Activated CD4-positive, alpha-beta T cell treated with anti-CD3 and anti-CD28 coated beads, Interleukin-2, amount 10 ng/mL, durations not matched to agents 24 days and 14 days (primary cell): ENCODE measurements at regions not wholly inside any gene's neighbourhood (a gene's known extent, or its start where the extent isn't known, plus 50 kb on each side); places are given as distances from the start of the nearest gene placed in this dataset.
"Not testable (repeated sequence)": the region's sequence is repeated elsewhere in the genome, so short reads cannot be mapped to it uniquely, and the experiment has no call there.

Experiments
- DNase-seq: peaks from one replicate; pipeline ENCODE4 v3.0.0; 2022
- H3K27ac Mint-ChIP-seq: one replicate; pipeline ENCODE4 v1.8.0; 2022; ENCODE audit warnings: mild to moderate bottlenecking, mixed read lengths
- H3K27me3 Mint-ChIP-seq: one replicate; pipeline ENCODE4 v1.8.0; 2022; ENCODE audit warnings: mixed read lengths
- H3K36me3 Mint-ChIP-seq: one replicate; pipeline ENCODE4 v1.8.0; 2022; ENCODE audit warnings: low read depth, mild to moderate bottlenecking, mixed read lengths
- H3K4me1 Mint-ChIP-seq: one replicate; pipeline ENCODE4 v1.8.0; 2021; ENCODE audit warnings: mixed read lengths
- H3K4me3 Mint-ChIP-seq: one replicate; pipeline ENCODE4 v1.8.0; 2022; ENCODE audit warnings: mild to moderate bottlenecking, moderate library complexity, mixed read lengths
- H3K9me3 Mint-ChIP-seq: one replicate; pipeline ENCODE4 v1.8.0; 2021; ENCODE audit warnings: mixed read lengths
- intact Hi-C: fragments of 100-400 bp; cut with micrococcal nuclease; formaldehyde crosslinking; loops from one replicate; pipeline ENCODE4 v1.15.1; 2023

DNA sequence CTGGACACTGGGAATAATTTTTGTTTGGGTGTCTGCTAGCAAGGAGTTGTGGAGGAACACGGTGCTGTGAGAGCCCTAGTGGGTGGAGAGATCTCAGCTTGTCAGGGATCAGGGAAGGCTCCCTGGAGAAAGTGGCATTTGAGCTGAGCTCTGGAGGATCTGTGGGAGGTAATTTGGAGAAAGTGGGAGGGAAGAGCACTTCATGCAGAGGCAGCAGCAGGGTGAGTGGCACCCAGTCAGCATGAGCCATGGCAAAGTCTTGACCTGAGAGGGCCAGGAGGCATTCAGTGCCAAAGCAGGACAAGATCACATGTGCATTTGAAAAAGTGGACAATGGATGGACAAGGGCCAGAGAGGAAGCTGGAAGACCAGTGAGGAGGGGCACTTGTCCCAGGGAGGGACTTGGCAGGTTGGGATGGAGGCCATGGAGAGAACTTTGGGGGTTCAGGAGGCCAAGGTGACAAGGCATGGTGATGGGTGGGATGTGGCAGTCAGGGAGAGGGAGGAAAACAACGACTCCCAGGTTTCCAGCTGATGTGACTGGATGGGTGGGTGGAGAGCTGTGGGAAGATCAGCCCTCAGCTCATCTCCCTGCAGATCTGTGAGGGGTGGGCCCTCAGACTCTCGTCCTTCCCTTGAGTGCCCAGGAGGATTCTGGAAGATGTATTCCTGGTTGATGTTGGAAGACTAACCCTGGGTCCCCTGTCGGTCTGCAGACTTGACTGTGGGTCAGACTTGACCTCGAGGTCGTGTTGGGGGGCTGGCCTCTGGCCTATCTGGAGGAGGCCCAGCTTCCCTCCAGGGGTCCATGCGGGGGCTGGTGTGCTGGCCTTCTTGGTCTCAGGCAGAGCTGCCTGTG is 68.9 kb upstream of the PITX1 start:
- intact Hi-C loops: no loop called here
- peaks cover 2% of the 10 kb centered on the region for H3K27me3 Mint-ChIP-seq
- no peak overlapping the region for H3K4me3 Mint-ChIP-seq
- no peaks in the 10 kb centered on the region for H3K9me3 Mint-ChIP-seq
- no peaks in the 10 kb centered on the region for H3K4me1 Mint-ChIP-seq
- no peak for DNase-seq
- no peaks in the 10 kb centered on the region for H3K36me3 Mint-ChIP-seq
- H3K27ac Mint-ChIP-seq: no peak overlapping the region

DNA sequence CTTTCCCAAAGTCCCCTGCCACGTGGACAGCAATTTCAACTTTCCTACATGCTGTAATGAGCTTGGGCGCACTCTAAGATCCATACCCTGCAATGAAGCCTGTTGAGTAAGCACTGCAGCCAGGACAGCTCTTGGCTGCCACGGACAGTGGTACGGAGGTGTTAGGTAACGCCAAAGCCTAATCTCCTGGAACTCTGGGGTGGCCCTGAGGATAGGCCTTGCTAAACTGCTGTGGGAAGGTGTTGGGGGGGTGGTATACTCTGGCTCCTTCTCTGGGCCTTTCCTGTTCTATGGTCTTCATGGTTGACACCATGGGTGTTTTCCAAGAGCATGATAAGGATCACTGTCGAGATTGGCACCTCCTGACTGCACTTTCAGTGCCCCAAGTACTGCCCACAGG is 66.4 kb upstream of the PITX1 start:
- Mint-ChIP-seq H3K4me1 (no peaks in the 10 kb centered on the region), H3K36me3 (no peaks in the 10 kb centered on the region), H3K27ac (no peak overlapping the region), H3K4me3 (no peak overlapping the region), H3K9me3 (no peaks in the 10 kb centered on the region), H3K27me3 (peaks cover 7% of the 10 kb centered on the region)
- intact Hi-C loops: no loop called here
- DNase-seq: no peak

DNA sequence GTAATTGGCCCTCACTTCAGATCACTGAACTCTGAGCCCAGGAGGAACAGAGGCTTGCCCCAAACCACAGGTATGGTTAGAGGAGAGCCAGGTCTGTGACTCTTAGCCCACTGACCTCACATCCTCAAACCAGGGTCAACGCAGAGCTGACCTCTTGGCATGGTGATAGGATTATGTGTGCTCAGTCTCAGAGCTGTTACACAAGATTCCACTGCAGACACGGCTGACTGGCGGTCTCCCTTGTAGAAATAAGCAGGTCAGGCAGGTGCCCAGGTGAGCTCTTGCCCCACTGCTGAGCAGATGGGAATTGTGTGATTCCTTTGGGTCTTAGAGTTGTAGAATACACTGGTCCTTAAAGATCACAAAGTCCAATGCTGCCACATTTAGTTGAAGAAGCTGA is 66.0 kb upstream of the PITX1 start:
- H3K36me3 Mint-ChIP-seq: no peaks in the 10 kb centered on the region
- no peak for DNase-seq
- no peaks in the 10 kb centered on the region for H3K4me1 Mint-ChIP-seq
- H3K9me3 Mint-ChIP-seq: no peaks in the 10 kb centered on the region
- H3K27me3 Mint-ChIP-seq: peaks cover 7% of the 10 kb centered on the region
- intact Hi-C loops: no loop called here
- H3K27ac Mint-ChIP-seq: no peak overlapping the region
- H3K4me3 Mint-ChIP-seq: no peak overlapping the region

DNA sequence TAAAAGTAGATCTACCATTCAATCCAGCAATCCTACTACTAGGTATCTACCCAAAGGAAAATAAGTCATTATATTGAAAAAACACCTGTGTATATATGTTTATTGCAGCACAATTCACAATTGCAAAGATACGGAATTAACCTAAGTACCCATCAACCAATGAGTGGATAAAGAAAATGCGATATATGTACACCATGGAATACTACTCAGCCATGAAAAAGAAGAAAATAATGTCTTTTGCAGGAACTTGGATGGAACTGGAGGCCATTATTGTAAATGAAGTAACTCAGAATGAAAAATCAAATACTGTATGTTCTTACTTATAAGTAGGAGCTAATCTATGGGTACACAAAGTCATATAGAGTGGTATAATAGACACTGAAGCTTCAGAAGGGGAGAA is 63.4 kb upstream of the PITX1 start:
- DNase-seq: no peak
- Mint-ChIP-seq H3K27ac (no peak overlapping the region), H3K4me1 (no peaks in the 10 kb centered on the region), H3K27me3 (peaks cover 9% of the 10 kb centered on the region), H3K4me3 (no peak overlapping the region), H3K9me3 (no peaks in the 10 kb centered on the region), H3K36me3 (no peaks in the 10 kb centered on the region)
- intact Hi-C loops: no loop called here

DNA sequence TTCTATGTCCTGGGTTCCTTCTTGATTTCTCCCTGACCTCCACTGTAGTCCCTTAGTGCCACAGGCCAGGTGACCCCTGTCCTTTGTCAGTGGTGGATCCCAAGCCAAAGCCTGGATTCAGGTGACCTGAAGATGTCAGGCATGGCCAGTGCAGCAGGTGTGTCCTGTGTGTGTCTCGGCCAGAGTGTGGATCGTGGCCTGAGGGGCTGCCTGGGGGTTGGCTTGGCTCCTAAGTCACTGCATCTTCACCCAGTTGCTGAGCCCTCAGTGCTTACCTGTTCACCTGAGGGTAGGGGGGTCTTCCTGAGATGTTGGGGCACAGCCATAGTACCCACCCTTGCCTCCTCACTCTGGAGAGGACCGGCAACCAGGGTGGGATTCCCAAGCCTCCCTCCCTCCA is 61.8 kb upstream of the PITX1 start:
- intact Hi-C loops: no loop called here
- Mint-ChIP-seq H3K27ac (no peak overlapping the region), H3K9me3 (no peaks in the 10 kb centered on the region), H3K4me3 (no peak overlapping the region), H3K4me1 (no peaks in the 10 kb centered on the region), H3K36me3 (no peaks in the 10 kb centered on the region), H3K27me3 (peaks cover 9% of the 10 kb centered on the region)
- no peak for DNase-seq

DNA sequence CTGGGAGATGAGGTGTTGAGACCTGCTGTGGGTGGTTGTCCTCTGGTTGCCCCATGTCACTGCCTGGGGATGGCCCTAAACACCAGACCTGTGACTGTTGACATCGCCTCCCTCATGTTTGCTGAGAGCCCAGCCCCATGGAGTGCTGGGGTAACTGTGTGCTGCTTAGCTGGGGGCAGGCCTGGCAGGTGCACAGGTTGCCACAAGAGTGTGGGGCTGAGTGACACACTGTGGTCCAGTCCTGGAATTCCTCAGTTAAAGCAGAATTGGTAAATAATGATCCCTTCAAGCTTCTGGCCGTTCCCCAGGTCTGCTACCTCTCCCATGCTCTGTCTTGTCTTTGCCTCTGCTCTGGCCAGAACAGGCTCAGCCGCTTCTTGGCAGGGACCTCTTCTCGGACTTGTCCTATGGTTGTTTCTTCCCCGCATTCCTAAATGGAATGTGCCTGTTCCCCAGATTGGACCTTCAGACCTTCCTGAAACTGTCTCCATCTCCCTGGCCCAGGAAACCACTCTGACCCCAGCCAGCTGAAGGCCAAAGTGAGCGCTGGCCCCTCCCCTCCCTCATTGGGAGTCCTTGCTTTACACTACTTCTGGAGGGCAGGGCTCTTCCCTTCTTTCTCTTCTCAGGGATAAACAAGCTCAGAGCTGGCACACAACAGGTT is 61.2 kb upstream of the PITX1 start:
- Mint-ChIP-seq H3K4me3 (no peak overlapping the region), H3K4me1 (no peaks in the 10 kb centered on the region), H3K9me3 (no peaks in the 10 kb centered on the region), H3K27ac (no peak overlapping the region), H3K36me3 (no peaks in the 10 kb centered on the region), H3K27me3 (peaks cover 9% of the 10 kb centered on the region)
- intact Hi-C loops: no loop called here
- DNase-seq: no peak

DNA sequence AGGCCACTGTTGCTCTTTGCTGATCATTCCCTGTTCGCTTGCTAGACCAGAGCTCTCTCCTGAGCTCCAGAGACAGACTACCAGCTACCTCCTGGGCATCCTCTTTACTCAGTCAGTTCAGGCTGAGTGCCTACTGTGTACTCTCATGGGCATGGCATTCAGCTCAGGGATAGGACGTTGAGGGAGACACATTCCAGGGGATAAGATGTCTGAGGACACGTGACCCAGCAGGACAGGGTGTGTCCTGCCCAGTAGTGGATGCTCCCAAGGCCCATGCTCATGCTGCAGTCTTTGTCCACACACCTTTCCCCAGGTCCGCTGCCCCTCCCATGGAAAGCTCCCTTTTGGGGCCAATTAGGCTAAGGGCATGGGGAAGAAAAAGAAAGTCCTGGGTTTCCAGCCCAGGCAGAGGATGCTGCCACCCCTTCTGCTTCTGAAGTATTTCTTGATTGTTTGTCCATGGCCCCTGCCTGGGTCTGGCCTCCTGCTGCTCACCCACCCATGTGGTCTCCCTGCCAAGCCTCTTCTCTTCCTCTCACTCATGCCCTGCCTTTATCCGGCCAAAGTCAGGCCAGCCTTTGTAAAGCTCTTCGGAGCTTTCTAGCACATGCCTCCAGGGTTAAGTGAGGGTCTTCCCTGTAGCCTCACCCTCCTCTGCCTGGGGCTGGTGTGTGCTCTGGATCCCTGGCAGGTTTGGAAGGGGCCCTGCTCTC is 60.5 kb upstream of the PITX1 start:
- no peak overlapping the region for H3K27ac Mint-ChIP-seq
- H3K4me1 Mint-ChIP-seq: no peaks in the 10 kb centered on the region
- no peaks in the 10 kb centered on the region for H3K9me3 Mint-ChIP-seq
- H3K4me3 Mint-ChIP-seq: no peak overlapping the region
- peaks cover 13% of the 10 kb centered on the region for H3K27me3 Mint-ChIP-seq
- H3K36me3 Mint-ChIP-seq: no peaks in the 10 kb centered on the region
- intact Hi-C loops: no loop called here
- DNase-seq: no peak

DNA sequence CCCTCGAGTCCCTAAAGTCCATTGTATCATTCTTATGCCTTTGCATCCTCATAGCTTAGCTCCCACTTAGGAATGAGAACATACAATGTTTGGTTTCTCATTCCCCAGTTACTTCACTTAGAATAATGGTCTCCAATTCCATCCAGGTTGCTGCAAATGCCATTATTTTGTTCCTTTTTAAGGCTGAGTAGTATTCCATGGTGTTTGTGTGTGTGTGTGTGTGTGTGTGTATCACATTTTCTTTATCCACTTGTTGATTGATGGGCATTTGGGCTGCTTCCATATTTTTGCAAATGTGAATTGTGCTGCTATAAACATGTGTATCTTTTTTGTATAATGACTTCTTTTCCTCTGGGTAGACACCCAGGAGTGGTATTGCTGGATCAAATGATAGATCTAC is 59.5 kb upstream of the PITX1 start:
- H3K4me3 Mint-ChIP-seq, intact Hi-C loops, H3K36me3 Mint-ChIP-seq, H3K9me3 Mint-ChIP-seq, H3K27ac Mint-ChIP-seq, H3K4me1 Mint-ChIP-seq, DNase-seq: not testable (repeated sequence)
- peaks cover 17% of the 10 kb centered on the region for H3K27me3 Mint-ChIP-seq

DNA sequence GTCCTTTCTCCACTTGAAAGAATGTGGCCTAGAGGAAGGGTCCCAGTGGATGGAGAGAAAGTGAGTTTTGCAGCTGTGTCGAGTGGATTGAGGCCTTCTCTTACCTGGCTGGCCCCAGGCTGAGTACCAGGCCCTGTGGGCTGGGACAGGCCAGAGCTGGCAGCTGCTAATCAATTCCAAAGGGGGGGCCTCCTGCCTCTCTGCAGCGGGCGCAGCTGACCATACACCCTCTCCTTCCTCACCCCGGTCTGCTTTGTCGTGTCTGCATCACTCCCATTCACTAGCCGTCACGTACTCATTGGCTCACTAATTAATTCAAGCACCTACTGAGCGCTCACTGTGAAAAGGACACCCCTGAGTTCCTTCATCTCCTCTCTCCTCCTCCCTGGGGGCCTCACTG is 58.4 kb upstream of the PITX1 start:
- intact Hi-C loops: no loop called here
- DNase-seq: no peak
- Mint-ChIP-seq H3K9me3 (no peaks in the 10 kb centered on the region), H3K36me3 (no peaks in the 10 kb centered on the region), H3K4me3 (no peak overlapping the region), H3K27ac (no peak overlapping the region), H3K27me3 (peaks cover 17% of the 10 kb centered on the region), H3K4me1 (no peaks in the 10 kb centered on the region)

DNA sequence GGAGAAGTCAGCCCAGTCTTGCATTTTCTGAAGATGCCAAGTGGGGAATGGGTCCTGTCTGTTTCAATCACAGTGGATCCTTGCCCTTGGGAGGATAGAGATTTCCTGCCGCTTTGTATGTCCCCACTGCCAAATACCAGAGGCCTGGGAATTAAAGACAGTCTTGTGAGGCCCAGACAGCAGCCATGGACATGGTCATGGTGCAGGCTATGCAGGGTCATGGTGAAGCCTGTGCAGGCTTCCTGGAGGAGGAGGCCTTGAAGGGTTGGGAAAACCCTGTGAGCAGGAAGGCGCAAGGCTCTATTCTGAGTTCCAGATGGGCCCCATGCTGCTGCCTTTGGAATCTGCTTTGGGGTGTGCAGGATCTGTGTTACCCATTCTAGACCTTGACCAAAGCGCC is 57.3 kb upstream of the PITX1 start:
- no peak for DNase-seq
- Mint-ChIP-seq H3K36me3 (no peaks in the 10 kb centered on the region), H3K9me3 (no peaks in the 10 kb centered on the region), H3K4me1 (no peaks in the 10 kb centered on the region), H3K4me3 (no peak overlapping the region), H3K27me3 (peaks cover 10% of the 10 kb centered on the region), H3K27ac (no peak overlapping the region)
- intact Hi-C loops: no loop called here

DNA sequence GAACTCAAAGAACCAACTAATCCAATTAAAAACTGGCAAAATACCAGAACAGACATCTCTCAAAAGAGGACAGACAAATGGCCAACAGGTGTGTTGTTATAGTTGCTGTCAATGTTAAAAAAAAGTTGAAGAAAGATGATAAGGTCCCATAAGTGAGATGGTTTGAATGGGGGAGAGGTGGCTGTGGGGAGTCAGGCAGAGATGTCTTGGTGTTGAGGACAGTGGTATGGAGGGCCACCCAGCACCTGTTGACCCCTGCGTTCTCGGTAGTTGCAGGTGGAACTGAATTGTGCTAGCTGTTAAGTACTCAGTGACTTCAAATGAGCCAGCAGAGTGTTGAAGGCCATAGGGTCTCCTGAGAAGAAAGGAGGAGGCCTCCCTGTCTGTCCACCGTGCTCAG is 55.9 kb upstream of the PITX1 start:
- no peaks in the 10 kb centered on the region for H3K4me1 Mint-ChIP-seq
- no peak overlapping the region for H3K27ac Mint-ChIP-seq
- DNase-seq: no peak
- no peaks in the 10 kb centered on the region for H3K9me3 Mint-ChIP-seq
- peaks cover 10% of the 10 kb centered on the region for H3K27me3 Mint-ChIP-seq
- H3K4me3 Mint-ChIP-seq: no peak overlapping the region
- H3K36me3 Mint-ChIP-seq: no peaks in the 10 kb centered on the region
- intact Hi-C loops: no loop called here

DNA sequence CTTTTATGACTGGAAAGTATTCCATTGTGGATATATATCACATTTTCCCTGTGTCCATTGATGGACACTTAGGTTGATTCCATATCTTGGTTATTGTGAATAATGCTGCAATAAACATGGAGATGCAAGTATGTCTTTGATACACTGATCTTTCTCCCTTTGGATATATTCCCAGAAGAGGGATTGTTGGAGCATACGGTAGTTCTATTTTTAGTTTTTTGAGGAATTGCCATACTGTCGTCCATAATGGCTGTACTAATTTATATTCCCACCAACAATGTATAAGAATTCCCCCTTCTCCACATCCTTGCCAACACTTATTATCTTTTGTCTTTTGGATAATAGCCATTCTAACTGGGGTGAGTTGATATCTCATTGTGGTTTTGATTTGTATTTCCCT is 54.9 kb upstream of the PITX1 start:
- Mint-ChIP-seq H3K4me1 (no peaks in the 10 kb centered on the region), H3K4me3 (no peak overlapping the region), H3K9me3 (no peaks in the 10 kb centered on the region), H3K27me3 (peaks cover 10% of the 10 kb centered on the region), H3K27ac (no peak overlapping the region), H3K36me3 (no peaks in the 10 kb centered on the region)
- intact Hi-C loops: no loop called here
- DNase-seq: no peak

DNA sequence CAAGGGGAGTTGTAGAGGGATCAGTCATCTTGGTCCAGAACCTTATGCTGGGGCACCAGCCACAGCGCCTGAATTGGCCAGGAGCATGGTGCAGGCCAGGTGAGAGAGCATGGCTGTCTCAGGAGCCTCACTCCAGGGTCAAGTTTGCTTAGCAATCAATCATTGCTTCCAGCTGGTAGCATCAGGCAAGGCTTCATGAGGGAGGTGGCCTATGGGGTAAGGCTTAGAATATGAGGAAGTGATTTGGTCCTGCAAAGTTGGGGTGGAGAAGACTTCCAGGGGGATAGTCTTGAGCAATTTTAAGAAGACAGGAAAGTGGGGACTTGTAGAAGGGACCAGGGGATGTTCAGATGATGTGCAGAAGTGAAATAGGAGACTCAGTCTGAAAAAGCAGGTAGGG is 53.9 kb upstream of the PITX1 start:
- Mint-ChIP-seq H3K4me3 (no peak overlapping the region), H3K36me3 (no peaks in the 10 kb centered on the region), H3K4me1 (no peaks in the 10 kb centered on the region), H3K9me3 (no peaks in the 10 kb centered on the region), H3K27me3 (peaks cover 10% of the 10 kb centered on the region), H3K27ac (no peak overlapping the region)
- intact Hi-C loops: no loop called here
- no peak for DNase-seq

DNA sequence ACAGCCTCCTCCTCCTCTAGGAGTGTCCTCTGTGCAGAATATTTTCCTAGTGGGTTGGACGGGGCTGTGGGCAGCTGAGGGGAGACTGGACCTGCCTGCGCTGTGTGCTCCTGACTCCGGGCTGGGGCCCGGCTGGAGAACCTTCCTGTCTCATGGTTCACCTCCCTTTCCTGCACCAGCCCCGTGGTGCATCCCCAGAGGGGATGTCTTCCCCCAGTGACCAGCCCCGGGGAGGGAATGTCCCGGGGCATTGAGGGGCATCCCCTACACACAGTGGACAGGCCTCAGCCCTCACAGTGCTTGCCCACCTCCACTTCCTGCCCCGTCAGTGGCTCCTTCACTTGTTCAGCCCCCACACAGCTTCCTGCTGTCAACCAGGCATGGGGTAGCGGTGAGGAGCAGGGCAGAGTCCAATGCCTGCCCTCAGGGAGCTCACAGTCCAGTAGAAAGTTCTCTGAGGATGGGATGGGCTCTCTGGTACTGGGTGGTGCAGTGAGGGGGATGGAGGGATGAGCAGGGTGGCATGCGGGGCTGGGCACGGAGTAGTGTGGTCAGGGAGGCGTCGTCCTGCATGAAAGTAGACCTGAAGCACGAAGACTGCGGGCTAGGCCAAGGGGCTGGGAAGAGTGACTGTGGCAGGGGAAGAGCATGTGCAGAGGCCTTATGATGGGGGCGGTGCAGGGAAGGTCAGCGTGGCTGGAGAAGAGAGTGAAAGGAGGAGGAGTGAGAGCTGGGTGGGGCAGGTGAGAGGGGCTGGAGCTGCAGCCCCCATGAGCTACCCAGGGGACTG is 52.1 kb upstream of the PITX1 start:
- Mint-ChIP-seq H3K27ac (no peak overlapping the region), H3K27me3 (peaks cover 14% of the 10 kb centered on the region), H3K36me3 (no peaks in the 10 kb centered on the region), H3K4me3 (no peak overlapping the region), H3K9me3 (peaks cover 5% of the 10 kb centered on the region), H3K4me1 (no peaks in the 10 kb centered on the region)
- intact Hi-C loops: no loop called here
- no peak for DNase-seq
